ENCODE measurements at regions not wholly inside any gene's neighbourhood (a gene's known extent, or its start where the extent isn't known, plus 50 kb on each side); places are given as distances from the start of the nearest gene placed in this dataset.

DNA sequence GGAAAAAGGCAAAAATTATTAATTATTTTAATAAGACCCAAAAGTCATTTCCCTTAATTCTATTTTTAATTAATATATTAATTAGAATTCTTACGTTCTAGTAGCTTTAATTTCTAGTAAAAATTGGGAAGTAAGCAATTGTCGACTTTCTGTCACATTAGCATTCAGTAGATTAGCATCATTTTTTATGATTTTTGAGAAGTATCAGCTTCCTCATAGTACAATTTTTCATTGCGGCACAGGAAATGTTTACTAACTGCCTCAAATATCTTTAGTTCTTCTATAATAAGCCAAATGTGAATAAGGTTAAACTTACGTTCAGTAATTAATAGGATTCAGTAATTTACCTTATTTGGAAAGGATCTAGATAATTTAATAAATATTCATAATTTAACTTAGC is 687.4 kb downstream of the EPM2A start:
- Mint-ChIP-seq H3K36me3 (ENCODE audit: insufficient read depth, unreplicated experiment) (no peaks in the 10 kb centered on the region), H3K9me3 (ENCODE audit: unreplicated experiment) (no peaks in the 10 kb centered on the region), H3K4me3 (ENCODE audit: unreplicated experiment) (no peak overlapping the region), H3K4me1 (ENCODE audit: low read depth, unreplicated experiment) (no peaks in the 10 kb centered on the region), H3K27me3 (ENCODE audit: insufficient read depth, unreplicated experiment) (peaks cover 6% of the 10 kb centered on the region), H3K27ac (ENCODE audit: unreplicated experiment) (no peak overlapping the region)
- intact Hi-C loops (cut with micrococcal nuclease; ENCODE audit: unreplicated experiment): no loop called here
- Histone ChIP-seq H3K4me1 (no peaks in the 10 kb centered on the region), H3K9me3 (no peaks in the 10 kb centered on the region), H3K27me3 (replicated peaks; ENCODE audit: control insufficient read depth, insufficient read depth, low read length) (no peaks in the 10 kb centered on the region), H3K36me3 (ENCODE audit: control insufficient read depth, insufficient read depth, low read length) (no peaks in the 10 kb centered on the region), H3K4me3 (ENCODE audit: low read depth, low read length) (no peak overlapping the region)
- no TSS peak for BruUV-seq (replicated peaks)
- no peak for DNase-seq
- no peak for TF ChIP-seq CTCF (IDR thresholded peaks at IDR 0.05; ENCODE audit: insufficient read depth in 1 of 2, low read depth in 1 of 2, low read length in 1 of 2, severe bottlenecking in 1 of 2, unreplicated experiment in 1 of 2)
- POLR2A ChIA-PET: no interaction called here
- CTCF ChIA-PET: no interaction called here

- Mint-ChIP-seq H3K27ac (ENCODE audit: unreplicated experiment) (no peak overlapping the region), H3K27me3 (ENCODE audit: insufficient read depth, unreplicated experiment) (no peaks in the 10 kb centered on the region), H3K4me3 (ENCODE audit: unreplicated experiment) (no peak overlapping the region), H3K36me3 (ENCODE audit: insufficient read depth, unreplicated experiment) (no peaks in the 10 kb centered on the region), H3K4me1 (ENCODE audit: low read depth, unreplicated experiment) (no peaks in the 10 kb centered on the region), H3K9me3 (ENCODE audit: unreplicated experiment) (no peaks in the 10 kb centered on the region)
- POLR2A ChIA-PET: no interaction called here
- no peak for DNase-seq
- Histone ChIP-seq H3K27me3 (replicated peaks; ENCODE audit: control insufficient read depth, insufficient read depth, low read length) (no peaks in the 10 kb centered on the region), H3K4me1 (no peaks in the 10 kb centered on the region), H3K4me3 (ENCODE audit: low read depth, low read length) (no peak overlapping the region), H3K36me3 (ENCODE audit: control insufficient read depth, insufficient read depth, low read length) (no peaks in the 10 kb centered on the region), H3K9me3 (no peaks in the 10 kb centered on the region)
- no TSS peak for BruUV-seq (replicated peaks)
- TF ChIP-seq CTCF (IDR thresholded peaks at IDR 0.05; ENCODE audit: insufficient read depth in 1 of 2, low read depth in 1 of 2, low read length in 1 of 2, severe bottlenecking in 1 of 2, unreplicated experiment in 1 of 2): no peak
- intact Hi-C loops (cut with micrococcal nuclease; ENCODE audit: unreplicated experiment): no loop called here
- CTCF ChIA-PET: interaction anchor here (0.6 kb wide), 1 partner anchor 651 kb away, joined by 5 read pairs; no protein-coding TSS in a partner anchor
These were observed 683.7 kb downstream of the EPM2A start for GRCh38 chr6:145051661-145052060.

- H3K27me3 ChIP-seq (replicated peaks; ENCODE audit: control insufficient read depth, insufficient read depth, low read length): no peaks in the 10 kb centered on the region
- Mint-ChIP-seq H3K4me1 (ENCODE audit: low read depth, unreplicated experiment) (no peaks in the 10 kb centered on the region), H3K9me3 (ENCODE audit: unreplicated experiment) (no peaks in the 10 kb centered on the region), H3K4me3 (ENCODE audit: unreplicated experiment) (no peak overlapping the region), H3K27me3 (ENCODE audit: insufficient read depth, unreplicated experiment) (peaks cover 2% of the 10 kb centered on the region), H3K27ac (ENCODE audit: unreplicated experiment) (no peak overlapping the region), H3K36me3 (ENCODE audit: insufficient read depth, unreplicated experiment) (no peaks in the 10 kb centered on the region)
- CTCF ChIA-PET: no interaction called here
- no peak for DNase-seq
- no peaks in the 10 kb centered on the region for H3K4me1 ChIP-seq
- TF ChIP-seq CTCF (IDR thresholded peaks at IDR 0.05; ENCODE audit: insufficient read depth in 1 of 2, low read depth in 1 of 2, low read length in 1 of 2, severe bottlenecking in 1 of 2, unreplicated experiment in 1 of 2): no peak
- no peak overlapping the region for H3K4me3 ChIP-seq (ENCODE audit: low read depth, low read length)
- intact Hi-C loops (cut with micrococcal nuclease; ENCODE audit: unreplicated experiment): no loop called here
- no TSS peak for BruUV-seq (replicated peaks)
- H3K36me3 ChIP-seq (ENCODE audit: control insufficient read depth, insufficient read depth, low read length): no peaks in the 10 kb centered on the region
- H3K9me3 ChIP-seq: no peaks in the 10 kb centered on the region
- POLR2A ChIA-PET: no interaction called here
These were observed 679.8 kb downstream of the EPM2A start for GRCh38 chr6:145055567-145055966.
